ENCODE measurements at regions not wholly inside any gene's neighbourhood (a gene's known extent, or its start where the extent isn't known, plus 50 kb on each side); places are given as distances from the start of the nearest gene placed in this dataset.
A peak's percentile ranks its signal among the peaks of the same experiment; 100 is the strongest.

DNA sequence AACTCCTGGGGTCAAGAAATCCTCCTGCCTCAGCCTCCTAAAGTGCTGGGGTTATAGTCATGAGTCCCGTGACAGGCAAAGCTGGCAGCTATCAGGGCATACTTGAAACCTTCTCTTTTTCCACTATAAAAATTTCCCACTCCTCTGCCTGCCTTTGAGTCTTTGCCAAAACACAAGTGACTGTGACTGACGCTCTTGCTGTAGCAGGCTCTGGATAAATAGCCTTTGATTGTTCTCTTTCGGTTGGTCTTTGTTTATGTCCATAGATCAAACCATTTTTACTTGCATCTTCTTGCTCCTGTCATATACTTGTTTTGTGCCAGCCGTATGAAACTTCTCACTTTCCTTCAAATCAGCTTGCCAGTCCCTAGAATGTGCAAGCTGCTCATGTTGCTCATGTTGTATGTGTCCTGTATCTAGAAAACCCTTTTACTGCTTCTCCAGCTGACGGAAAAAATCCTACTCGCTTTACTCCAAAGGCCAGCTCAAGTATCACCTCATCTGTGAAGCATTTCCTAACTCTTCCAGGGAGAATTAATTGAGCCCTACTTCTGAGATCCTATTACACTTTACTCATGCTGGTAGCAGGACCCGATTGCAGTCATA lies 73.1 kb downstream of the RESF1 start:
- Mint-ChIP-seq H3K4me1 (peaks cover 2% of the 10 kb centered on the region), H3K27me3 (no peaks in the 10 kb centered on the region), H3K4me3 (no peak overlapping the region), H3K27ac (no peak overlapping the region), H3K9me3 (ENCODE audit: low read depth) (no peaks in the 10 kb centered on the region), H3K36me3 (no peaks in the 10 kb centered on the region)
- ATAC-seq (no peak), DNase-seq (no peak)
- CTCF ChIA-PET, result no interaction called here

DNA sequence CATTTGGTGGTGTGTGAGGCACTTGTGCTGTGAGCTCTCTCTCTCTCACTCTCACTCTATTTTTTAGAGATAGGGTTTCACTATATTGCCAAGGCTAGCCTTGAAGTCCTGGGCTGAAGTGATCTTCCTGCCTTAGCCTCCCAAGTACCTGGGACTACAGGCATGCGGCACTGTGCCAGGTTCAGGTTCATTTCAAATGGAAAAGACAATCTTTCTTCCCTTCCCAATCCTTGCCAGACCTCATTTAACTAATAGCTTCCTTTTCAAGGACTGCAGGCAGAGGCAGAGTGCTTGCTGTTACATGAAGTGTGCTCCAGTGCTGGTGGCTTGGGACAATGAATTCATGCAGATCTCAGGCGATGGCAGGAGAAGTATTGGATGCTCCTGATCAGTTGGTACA lies 73.2 kb upstream of the BICD1 start:
- no peaks in the 10 kb centered on the region for H3K9me3 Mint-ChIP-seq (ENCODE audit: low read depth)
- no peak overlapping the region for H3K27ac Mint-ChIP-seq
- DNase-seq, result no peak
- no peaks in the 10 kb centered on the region for H3K36me3 Mint-ChIP-seq
- peaks cover 2% of the 10 kb centered on the region for H3K4me1 Mint-ChIP-seq
- no peaks in the 10 kb centered on the region for H3K27me3 Mint-ChIP-seq
- CTCF ChIA-PET, result interaction anchor here (0.5 kb wide), 1 partner anchor 53 kb away, joined by 3 read pairs; no protein-coding TSS in a partner anchor
- H3K4me3 Mint-ChIP-seq, result no peak overlapping the region
- no peak for ATAC-seq

GRCh38 chr12:32034045-32034444 lies 72.6 kb upstream of the BICD1 start:
- DNase-seq, result no peak
- CTCF ChIA-PET, result interaction anchor here (0.5 kb wide), 1 partner anchor 54 kb away, joined by 3 read pairs; no protein-coding TSS in a partner anchor
- no peak for ATAC-seq
- Mint-ChIP-seq H3K27me3 (no peaks in the 10 kb centered on the region), H3K4me3 (no peak overlapping the region), H3K4me1 (peaks cover 2% of the 10 kb centered on the region), H3K36me3 (no peaks in the 10 kb centered on the region), H3K9me3 (ENCODE audit: low read depth) (no peaks in the 10 kb centered on the region), H3K27ac (no peak overlapping the region)

DNA sequence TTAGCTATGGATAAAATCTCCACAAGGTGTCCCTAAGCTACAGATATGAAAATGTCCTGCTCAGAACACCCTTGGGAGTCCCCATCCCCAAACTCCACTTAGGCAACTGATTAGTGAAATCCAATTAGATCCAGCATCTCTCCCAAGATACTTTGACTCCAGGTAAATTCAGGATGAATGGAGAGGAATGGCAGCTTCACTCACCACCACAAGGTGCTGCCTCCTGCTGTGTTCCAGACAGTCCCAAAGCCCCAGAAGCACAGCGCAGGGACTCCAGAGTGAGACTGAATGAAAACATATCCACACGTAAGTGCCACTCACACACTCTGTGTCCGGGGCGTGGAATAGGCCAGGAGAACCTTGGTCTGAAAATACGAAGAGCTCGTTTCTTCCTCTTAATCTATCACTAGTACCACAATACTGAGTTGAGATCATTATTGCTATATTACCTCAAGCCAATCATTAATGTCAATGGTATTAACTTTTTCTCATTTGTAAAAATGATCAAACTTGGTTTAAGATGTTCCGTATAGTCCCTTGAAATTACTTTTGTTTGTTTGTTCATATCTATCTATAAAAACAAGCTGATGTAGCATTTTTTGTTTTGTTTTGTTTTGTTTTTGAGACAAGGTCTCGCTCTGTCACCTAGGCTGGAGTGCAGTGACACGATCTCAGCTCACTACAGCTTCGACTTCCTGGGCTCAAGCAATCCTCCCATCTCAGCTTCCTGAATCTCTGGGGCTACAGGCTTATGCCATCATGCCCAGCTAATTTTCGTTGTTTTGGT lies 70.0 kb upstream of the BICD1 start:
- H3K27ac Mint-ChIP-seq, result no peak overlapping the region
- H3K4me1 Mint-ChIP-seq, result no peaks in the 10 kb centered on the region
- H3K4me3 Mint-ChIP-seq, result no peak overlapping the region
- peaks cover 2% of the 10 kb centered on the region for H3K36me3 Mint-ChIP-seq
- DNase-seq (no peak), ATAC-seq (no peak)
- H3K27me3 Mint-ChIP-seq, result no peaks in the 10 kb centered on the region
- no peaks in the 10 kb centered on the region for H3K9me3 Mint-ChIP-seq (ENCODE audit: low read depth)
- CTCF ChIA-PET, result no interaction called here

DNA sequence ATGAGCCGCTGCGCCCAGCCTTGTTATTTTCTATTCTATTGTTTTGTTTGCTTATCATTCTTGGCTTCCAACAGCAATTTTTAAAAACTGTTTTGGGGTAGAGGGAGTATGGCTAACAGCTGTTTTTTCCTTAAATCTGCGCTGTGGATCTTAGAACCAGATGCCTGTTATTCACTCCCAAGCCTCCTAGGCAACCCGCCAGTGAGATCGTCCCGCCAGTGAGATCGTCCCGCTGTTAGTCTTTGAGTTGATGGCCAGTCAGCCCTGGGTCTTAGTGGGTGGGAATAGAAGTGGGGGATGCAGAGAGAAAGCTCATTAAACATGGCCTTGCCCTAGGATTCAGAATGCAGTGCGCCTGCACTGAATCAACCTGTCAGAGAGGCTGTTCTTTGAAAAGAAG lies 67.3 kb upstream of the BICD1 start:
- Mint-ChIP-seq H3K27ac (no peak overlapping the region), H3K4me1 (no peaks in the 10 kb centered on the region), H3K9me3 (ENCODE audit: low read depth) (peaks cover 7% of the 10 kb centered on the region)

DNA sequence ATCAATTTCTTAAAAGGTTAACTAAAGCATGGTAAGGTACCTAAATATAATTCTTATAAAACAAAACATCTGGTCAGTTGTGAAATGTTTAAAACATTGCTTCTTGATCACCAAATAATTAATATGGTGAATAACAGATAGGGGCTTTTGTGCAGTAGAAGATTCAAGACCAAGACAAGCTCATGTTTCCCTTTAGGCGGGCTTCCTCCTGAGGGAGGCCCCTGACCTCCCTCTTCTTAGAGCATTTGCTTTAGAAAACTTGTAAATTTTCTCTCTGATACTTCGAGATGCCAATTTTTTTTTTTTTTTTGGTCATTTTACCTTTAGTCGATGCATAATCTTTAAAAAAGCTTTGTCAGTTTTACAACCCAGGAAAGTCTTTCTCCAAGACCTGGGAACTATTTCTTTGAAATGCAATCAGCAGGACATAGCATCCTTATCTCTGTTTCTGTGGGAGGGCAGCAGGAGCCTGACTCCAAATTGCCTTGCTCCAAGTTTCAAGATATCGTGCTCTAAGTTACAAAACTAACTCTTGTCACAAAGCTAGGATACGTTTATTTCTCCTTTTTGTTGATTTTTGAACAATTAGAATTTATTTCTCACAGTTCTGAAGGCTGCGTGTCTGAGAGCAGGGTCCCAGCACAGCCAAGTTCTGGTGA lies 66.6 kb upstream of the BICD1 start:
- no peak for DNase-seq
- Mint-ChIP-seq H3K4me1 (no peaks in the 10 kb centered on the region), H3K27ac (no peak overlapping the region), H3K36me3 (peaks cover 11% of the 10 kb centered on the region), H3K4me3 (no peak overlapping the region), H3K9me3 (ENCODE audit: low read depth) (peaks cover 9% of the 10 kb centered on the region), H3K27me3 (no peaks in the 10 kb centered on the region)
- ATAC-seq, result no peak
- CTCF ChIA-PET, result interaction anchor here (1.0 kb wide), 1 partner anchor 13 kb away, joined by 3 read pairs; no protein-coding TSS in a partner anchor

More for the DNA sequence above, 67.3 kb upstream of the BICD1 start:
- Mint-ChIP-seq H3K36me3 (peaks cover 11% of the 10 kb centered on the region), H3K4me3 (no peak overlapping the region), H3K27me3 (no peaks in the 10 kb centered on the region)
- CTCF ChIA-PET, result interaction anchor here (1.0 kb wide), 1 partner anchor 12 kb away, joined by 3 read pairs; no protein-coding TSS in a partner anchor
- ATAC-seq (no peak), DNase-seq (no peak)

DNA sequence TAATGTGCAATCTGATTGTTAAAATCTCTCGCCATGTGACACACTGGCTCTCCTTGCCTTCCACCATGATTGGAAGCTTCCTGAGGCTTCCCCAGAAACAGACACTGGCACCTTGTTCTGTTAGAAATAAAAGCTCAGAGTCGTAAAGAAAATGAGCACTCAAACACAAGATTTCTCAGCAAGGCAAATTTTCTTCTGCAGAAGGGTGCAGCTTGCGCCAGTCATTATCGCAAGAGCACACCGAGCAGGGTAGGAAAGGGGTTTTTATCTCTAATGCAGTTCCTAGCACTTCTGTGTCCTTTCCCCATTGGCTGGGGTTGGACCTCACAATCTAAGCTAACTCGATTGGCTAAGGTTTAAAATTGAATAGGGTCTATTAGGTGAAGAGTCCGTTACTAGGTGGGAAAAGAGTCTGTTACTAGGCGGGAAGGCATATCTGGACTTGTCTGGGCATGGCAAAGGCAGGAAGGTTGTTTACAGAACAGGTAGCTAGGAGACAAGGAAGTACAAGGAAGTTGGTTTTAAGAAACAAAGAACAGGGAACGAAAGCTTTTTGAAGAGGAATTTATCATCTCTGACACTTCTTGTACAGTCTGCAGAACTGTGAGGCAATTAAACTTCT lies 62.6 kb upstream of the BICD1 start:
- no peaks in the 10 kb centered on the region for H3K4me1 Mint-ChIP-seq
- no peaks in the 10 kb centered on the region for H3K27me3 Mint-ChIP-seq
- CTCF ChIA-PET, result no interaction called here
- H3K4me3 Mint-ChIP-seq, result no peak overlapping the region
- H3K9me3 Mint-ChIP-seq (ENCODE audit: low read depth), result peaks cover 9% of the 10 kb centered on the region
- H3K36me3 Mint-ChIP-seq, result peaks cover 15% of the 10 kb centered on the region
- DNase-seq, result no peak
- no peak overlapping the region for H3K27ac Mint-ChIP-seq
- ATAC-seq, result no peak

- Mint-ChIP-seq H3K4me1 (no peaks in the 10 kb centered on the region), H3K9me3 (ENCODE audit: low read depth) (peaks cover 9% of the 10 kb centered on the region), H3K27me3 (no peaks in the 10 kb centered on the region), H3K27ac (no peak overlapping the region), H3K4me3 (no peak overlapping the region), H3K36me3 (peaks cover 13% of the 10 kb centered on the region)
- no peak for ATAC-seq
- CTCF ChIA-PET, result interaction anchor here (1.3 to 1.6 kb wide), 2 partner anchors 13 kb away, joined by 3 to 4 read pairs; no protein-coding TSS in a partner anchor
- DNase-seq, result no peak
Measured at GRCh38 chr12:32047357-32048212, 59.1 kb upstream of the BICD1 start.

DNA sequence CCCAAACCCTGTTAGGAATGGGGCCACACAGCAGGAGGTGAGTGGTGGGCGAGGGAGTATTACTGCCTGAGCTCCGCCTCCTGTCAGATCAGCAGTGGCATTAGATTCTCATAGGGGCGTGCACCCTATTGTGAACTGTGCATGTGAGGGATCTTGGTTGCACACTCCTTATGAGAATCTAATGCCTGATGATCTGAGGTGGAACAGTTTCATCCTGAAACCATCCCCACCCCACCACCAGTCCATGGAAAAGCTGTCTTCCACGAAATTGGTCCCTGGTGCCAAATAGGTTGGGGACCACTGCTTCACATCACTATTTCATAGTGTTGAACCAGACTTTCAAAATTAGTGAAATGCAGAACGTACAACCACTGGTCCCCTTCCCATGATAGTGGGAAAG lies 57.9 kb upstream of the BICD1 start:
- CTCF ChIA-PET, result interaction anchor here (1.6 kb wide), 1 partner anchor 12 kb away, joined by 4 read pairs; no protein-coding TSS in a partner anchor
- Mint-ChIP-seq H3K27ac (no peak overlapping the region), H3K36me3 (peaks cover 7% of the 10 kb centered on the region), H3K4me1 (no peaks in the 10 kb centered on the region), H3K9me3 (ENCODE audit: low read depth) (peaks cover 7% of the 10 kb centered on the region), H3K27me3 (no peaks in the 10 kb centered on the region), H3K4me3 (no peak overlapping the region)
- no peak for DNase-seq
- ATAC-seq, result no peak

- DNase-seq, result no peak
- no peaks in the 10 kb centered on the region for H3K4me1 Mint-ChIP-seq
- ATAC-seq, result no peak
- peaks cover 6% of the 10 kb centered on the region for H3K36me3 Mint-ChIP-seq
- CTCF ChIA-PET, result interaction anchor here (1.2 kb wide), 1 partner anchor 11 kb away, joined by 4 read pairs; no protein-coding TSS in a partner anchor
- H3K4me3 Mint-ChIP-seq, result no peak overlapping the region
- H3K9me3 Mint-ChIP-seq (ENCODE audit: low read depth), result peaks cover 3% of the 10 kb centered on the region
- no peaks in the 10 kb centered on the region for H3K27me3 Mint-ChIP-seq
- no peak overlapping the region for H3K27ac Mint-ChIP-seq
Measured at GRCh38 chr12:32049956-32050355, 56.7 kb upstream of the BICD1 start.

DNA sequence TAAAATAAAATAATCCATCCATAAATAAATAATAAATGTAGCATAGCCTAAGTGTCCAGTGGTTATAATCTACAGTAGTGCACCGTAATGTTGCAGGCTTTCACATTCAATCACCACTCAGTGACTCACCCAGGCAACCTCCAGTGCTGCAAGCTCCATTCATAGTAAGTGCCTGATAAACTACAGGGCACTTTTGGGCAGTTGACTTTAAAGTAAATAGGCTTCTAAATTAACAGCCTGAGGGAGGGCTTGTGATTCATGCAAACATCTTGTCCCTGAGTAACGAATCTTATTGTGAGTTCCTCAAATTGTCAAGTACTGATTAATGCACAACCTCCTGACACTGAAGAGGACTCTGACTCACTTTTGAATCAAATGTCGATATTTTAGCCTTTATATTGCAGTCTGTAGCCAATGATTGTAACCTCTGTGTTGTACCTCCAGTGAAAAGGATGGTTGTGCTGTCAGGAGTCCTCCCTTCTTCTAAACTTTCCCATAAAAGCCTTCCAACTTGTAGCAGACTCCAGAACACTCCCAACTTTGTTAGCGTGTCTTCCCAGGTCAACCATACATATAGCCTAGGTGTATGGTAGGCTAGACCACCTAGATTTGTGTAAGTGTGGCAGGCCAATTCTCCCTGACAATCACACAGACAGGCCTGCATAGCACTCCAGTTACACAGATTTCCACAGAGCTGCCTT lies 55.0 kb upstream of the BICD1 start:
- peak; percentile 33 for ATAC-seq
- Mint-ChIP-seq H3K27me3 (no peaks in the 10 kb centered on the region), H3K4me1 (no peaks in the 10 kb centered on the region), H3K9me3 (ENCODE audit: low read depth) (peaks cover 3% of the 10 kb centered on the region), H3K27ac (no peak overlapping the region), H3K36me3 (peaks cover 3% of the 10 kb centered on the region), H3K4me3 (no peak overlapping the region)
- CTCF ChIA-PET, result interaction anchor here (0.9 to 1.0 kb wide), 2 partner anchors 9 to 30 kb away, joined by 3 read pairs; no protein-coding TSS in a partner anchor
- DNase-seq, result peak; percentile 40

- no peak for ATAC-seq
- Mint-ChIP-seq H3K9me3 (ENCODE audit: low read depth) (peaks cover 3% of the 10 kb centered on the region), H3K27ac (no peak overlapping the region), H3K36me3 (peaks cover 3% of the 10 kb centered on the region), H3K4me3 (no peak overlapping the region), H3K27me3 (no peaks in the 10 kb centered on the region), H3K4me1 (no peaks in the 10 kb centered on the region)
- no peak for DNase-seq
- CTCF ChIA-PET, result interaction anchor here (0.9 to 1.0 kb wide), 2 partner anchors 9 to 30 kb away, joined by 3 read pairs; no protein-coding TSS in a partner anchor
Measured at GRCh38 chr12:32052212-32052713, 54.4 kb upstream of the BICD1 start.

Data from activated CD8-positive, alpha-beta memory T cell treated with anti-CD3 and anti-CD28 coated beads, Interleukin-2, amount 10 ng/mL, durations not matched to agents 7 days and 5 days (primary cell).